NCI-H2196 treated with DMSO at 0.1 percent for 48 hours (cell line): ENCODE measurements at regions not wholly inside any gene's neighbourhood (a gene's known extent, or its start where the extent isn't known, plus 50 kb on each side); places are given as distances from the start of the nearest gene placed in this dataset.
"Not testable (repeated sequence)": the region's sequence is repeated elsewhere in the genome, so short reads cannot be mapped to it uniquely, and the experiment has no call there.

Source experiments
- DNase-seq: peaks from one replicate; lab custom pipeline; 2025; ENCODE audit not compliant: unreplicated experiment; lab: John Stamatoyannopoulos, UW

GRCh38 chr3:18988614-18989229 is 159.6 kb upstream of the KCNH8 start:
- DNase-seq: peak; percentile 14

GRCh38 chr3:18987862-18988447 is 160.4 kb upstream of the KCNH8 start:
- no peak for DNase-seq

- no peak for DNase-seq
These were observed 161.2 kb upstream of the KCNH8 start for GRCh38 chr3:18987070-18987469.

GRCh38 chr3:18982920-18983319 is 165.4 kb upstream of the KCNH8 start:
- no peak for DNase-seq

GRCh38 chr3:18976102-18976501 is 172.2 kb upstream of the KCNH8 start:
- not testable (repeated sequence) for DNase-seq

GRCh38 chr3:18968120-18968519 is 180.2 kb upstream of the KCNH8 start:
- DNase-seq: no peak

GRCh38 chr3:18965781-18966180 is 182.5 kb upstream of the KCNH8 start:
- no peak for DNase-seq

GRCh38 chr3:18964640-18965039 is 183.7 kb upstream of the KCNH8 start:
- no peak for DNase-seq

- DNase-seq: no peak
These were observed 197.0 kb upstream of the KCNH8 start for GRCh38 chr3:18951333-18951732.

- DNase-seq: no peak
These were observed 201.8 kb upstream of the KCNH8 start for GRCh38 chr3:18946524-18946923.

- no peak for DNase-seq
These were observed 210.7 kb upstream of the KCNH8 start for GRCh38 chr3:18937574-18937973.

GRCh38 chr3:18919158-18919557 is 229.2 kb upstream of the KCNH8 start:
- DNase-seq: no peak

GRCh38 chr3:18917923-18918322 is 230.4 kb upstream of the KCNH8 start:
- DNase-seq: no peak

- DNase-seq: no peak
These were observed 246.1 kb upstream of the KCNH8 start for GRCh38 chr3:18902081-18902793.

GRCh38 chr3:18901571-18901970 is 246.7 kb upstream of the KCNH8 start:
- no peak for DNase-seq

GRCh38 chr3:18900994-18901393 is 247.3 kb upstream of the KCNH8 start:
- DNase-seq: no peak

GRCh38 chr3:18898911-18899310 is 249.4 kb upstream of the KCNH8 start:
- no peak for DNase-seq

GRCh38 chr3:18892756-18893155 is 255.6 kb upstream of the KCNH8 start:
- no peak for DNase-seq

- DNase-seq: no peak
These were observed 256.3 kb upstream of the KCNH8 start for GRCh38 chr3:18892047-18892446.

- DNase-seq: no peak
These were observed 256.7 kb upstream of the KCNH8 start for GRCh38 chr3:18891641-18892040.

GRCh38 chr3:18890449-18890848 is 257.9 kb upstream of the KCNH8 start:
- DNase-seq: no peak

- DNase-seq: no peak
These were observed 259.5 kb upstream of the KCNH8 start for GRCh38 chr3:18888819-18889218.
